ENCODE measurements at regions not wholly inside any gene's neighbourhood (a gene's known extent, or its start where the extent isn't known, plus 50 kb on each side); places are given as distances from the start of the nearest gene placed in this dataset.

DNA sequence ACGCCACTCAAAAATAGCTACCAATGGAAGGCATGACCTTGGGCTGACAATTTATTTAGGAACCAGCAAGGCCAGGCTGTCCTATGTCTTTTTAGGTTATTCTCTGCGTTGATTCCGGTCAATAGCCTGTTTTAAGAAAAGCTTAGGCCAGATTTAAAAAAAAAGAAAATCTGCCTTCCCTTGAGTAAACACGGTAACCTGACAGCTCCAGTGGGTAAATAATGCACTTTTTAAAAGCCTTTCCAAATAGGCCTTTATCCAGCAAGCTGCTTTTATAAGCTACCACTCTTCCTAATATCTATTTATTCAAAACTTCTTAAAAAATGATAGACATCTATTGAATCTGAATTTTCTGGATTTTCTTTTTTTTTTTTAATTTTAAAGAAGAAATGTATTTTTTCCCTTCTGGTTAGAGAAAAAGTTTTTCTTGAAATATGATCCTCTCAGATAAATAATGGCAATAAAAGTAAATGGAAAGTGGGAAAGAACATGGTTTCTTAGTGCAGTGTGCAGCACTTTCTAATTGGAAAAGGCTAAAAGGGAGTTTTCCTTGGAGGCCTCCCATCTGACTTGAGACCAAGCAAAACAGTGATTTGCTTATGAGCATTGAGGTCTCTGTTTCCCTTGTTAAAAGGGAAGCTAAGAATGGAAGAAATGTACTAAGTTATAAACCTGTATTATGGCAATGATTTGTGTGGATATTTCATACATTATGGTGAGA is 281.0 kb upstream of the RUNX1 start:
- no peaks in the 10 kb centered on the region for H3K27me3 Mint-ChIP-seq (ENCODE audit: unreplicated experiment)
- no peaks in the 10 kb centered on the region for H3K9me3 Mint-ChIP-seq (ENCODE audit: unreplicated experiment)
- H3K36me3 Mint-ChIP-seq (ENCODE audit: low read depth, unreplicated experiment), result no peaks in the 10 kb centered on the region
- H3K27ac Mint-ChIP-seq (ENCODE audit: unreplicated experiment), result no peak overlapping the region
- no peak overlapping the region for H3K4me3 Mint-ChIP-seq (ENCODE audit: unreplicated experiment)
- TF ChIP-seq, protein P1, sequence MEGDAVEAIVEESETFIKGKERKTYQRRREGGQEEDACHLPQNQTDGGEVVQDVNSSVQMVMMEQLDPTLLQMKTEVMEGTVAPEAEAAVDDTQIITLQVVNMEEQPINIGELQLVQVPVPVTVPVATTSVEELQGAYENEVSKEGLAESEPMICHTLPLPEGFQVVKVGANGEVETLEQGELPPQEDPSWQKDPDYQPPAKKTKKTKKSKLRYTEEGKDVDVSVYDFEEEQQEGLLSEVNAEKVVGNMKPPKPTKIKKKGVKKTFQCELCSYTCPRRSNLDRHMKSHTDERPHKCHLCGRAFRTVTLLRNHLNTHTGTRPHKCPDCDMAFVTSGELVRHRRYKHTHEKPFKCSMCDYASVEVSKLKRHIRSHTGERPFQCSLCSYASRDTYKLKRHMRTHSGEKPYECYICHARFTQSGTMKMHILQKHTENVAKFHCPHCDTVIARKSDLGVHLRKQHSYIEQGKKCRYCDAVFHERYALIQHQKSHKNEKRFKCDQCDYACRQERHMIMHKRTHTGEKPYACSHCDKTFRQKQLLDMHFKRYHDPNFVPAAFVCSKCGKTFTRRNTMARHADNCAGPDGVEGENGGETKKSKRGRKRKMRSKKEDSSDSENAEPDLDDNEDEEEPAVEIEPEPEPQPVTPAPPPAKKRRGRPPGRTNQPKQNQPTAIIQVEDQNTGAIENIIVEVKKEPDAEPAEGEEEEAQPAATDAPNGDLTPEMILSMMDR (IDR thresholded peaks at IDR 0.05; ENCODE audit: unreplicated experiment), result no peak
- H3K4me1 Mint-ChIP-seq (ENCODE audit: unreplicated experiment), result peaks cover 25% of the 10 kb centered on the region
- no peak for DNase-seq (ENCODE audit: low spot score)

DNA sequence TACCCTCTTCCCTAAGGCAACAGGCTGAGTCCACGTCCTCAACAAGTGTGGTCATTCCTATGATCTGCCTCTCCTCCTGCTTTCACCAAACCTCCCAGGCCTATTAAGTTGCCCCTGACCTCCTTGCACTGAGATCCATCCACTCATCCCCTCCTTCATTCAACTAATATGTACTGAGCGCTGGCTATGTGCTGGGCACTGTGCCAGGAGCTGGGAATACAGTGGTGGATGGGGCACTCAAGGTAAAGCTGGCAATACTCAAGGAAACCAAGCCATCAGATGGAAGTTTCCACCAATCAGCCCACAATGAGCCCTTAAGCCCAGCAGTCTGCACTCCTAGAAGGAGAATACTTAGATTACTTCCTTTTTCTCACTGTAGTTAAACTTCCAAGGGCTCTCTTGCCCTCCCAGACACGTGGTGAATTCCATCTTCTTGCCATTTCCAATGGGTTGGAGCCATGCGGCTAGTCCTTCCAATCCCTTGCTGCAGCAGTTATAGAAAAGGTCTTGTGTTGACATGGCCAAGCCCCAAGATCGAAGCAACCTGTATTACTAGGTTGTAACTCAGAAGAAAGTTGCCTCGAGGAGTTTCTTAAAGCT is 279.9 kb upstream of the RUNX1 start:
- no peaks in the 10 kb centered on the region for H3K27me3 Mint-ChIP-seq (ENCODE audit: unreplicated experiment)
- no peak for DNase-seq (ENCODE audit: low spot score)
- no peak overlapping the region for H3K27ac Mint-ChIP-seq (ENCODE audit: unreplicated experiment)
- H3K4me3 Mint-ChIP-seq (ENCODE audit: unreplicated experiment), result no peak overlapping the region
- H3K36me3 Mint-ChIP-seq (ENCODE audit: low read depth, unreplicated experiment), result no peaks in the 10 kb centered on the region
- no peaks in the 10 kb centered on the region for H3K9me3 Mint-ChIP-seq (ENCODE audit: unreplicated experiment)
- TF ChIP-seq, protein P1 (IDR thresholded peaks at IDR 0.05; ENCODE audit: unreplicated experiment), result no peak
- H3K4me1 Mint-ChIP-seq (ENCODE audit: unreplicated experiment), result peaks cover 25% of the 10 kb centered on the region

DNA sequence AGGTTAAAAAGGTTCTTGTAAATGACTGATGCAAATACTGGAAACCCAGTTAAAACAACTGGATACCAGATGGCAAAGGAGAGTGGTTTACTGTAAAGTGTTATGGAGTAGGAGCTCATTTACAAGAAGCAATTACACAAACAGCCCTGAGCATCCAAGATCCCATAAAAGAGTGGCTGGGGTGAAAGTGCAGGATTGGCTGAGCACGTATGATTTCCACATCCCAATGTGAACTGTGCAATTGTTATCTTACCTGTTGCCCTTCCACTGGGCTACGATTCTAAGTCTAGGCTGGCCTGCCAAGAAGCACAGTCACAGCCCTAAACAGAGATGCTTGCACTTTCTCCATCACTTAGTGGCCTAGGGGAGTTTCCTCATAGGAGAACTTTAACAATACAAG is 277.6 kb upstream of the RUNX1 start:
- Mint-ChIP-seq H3K4me1 (ENCODE audit: unreplicated experiment) (peaks cover 10% of the 10 kb centered on the region), H3K27me3 (ENCODE audit: unreplicated experiment) (no peaks in the 10 kb centered on the region), H3K4me3 (ENCODE audit: unreplicated experiment) (no peak overlapping the region), H3K36me3 (ENCODE audit: low read depth, unreplicated experiment) (no peaks in the 10 kb centered on the region), H3K9me3 (ENCODE audit: unreplicated experiment) (no peaks in the 10 kb centered on the region), H3K27ac (ENCODE audit: unreplicated experiment) (no peak overlapping the region)
- TF ChIP-seq, protein P1 (IDR thresholded peaks at IDR 0.05; ENCODE audit: unreplicated experiment), result no peak
- DNase-seq (ENCODE audit: low spot score), result no peak

DNA sequence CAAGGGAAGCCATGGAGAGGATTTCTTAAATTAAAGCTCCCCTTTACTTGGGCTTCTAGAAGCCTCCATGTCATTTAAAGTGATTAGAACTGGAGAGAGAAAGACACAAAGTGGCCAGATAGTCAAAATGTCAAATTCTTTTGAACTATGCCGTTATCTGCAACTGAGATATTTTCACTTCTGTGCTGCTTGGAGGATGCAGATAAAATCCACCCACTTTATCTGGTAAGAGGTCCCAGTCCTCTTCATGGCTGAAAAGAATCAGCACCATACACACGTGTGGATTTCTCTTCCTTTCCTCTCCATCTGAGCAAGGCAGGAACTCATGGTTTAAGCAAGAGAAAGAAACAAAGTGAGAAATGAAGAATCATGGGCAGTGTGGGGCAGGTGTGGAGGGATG is 276.9 kb upstream of the RUNX1 start:
- TF ChIP-seq, protein P1 (IDR thresholded peaks at IDR 0.05; ENCODE audit: unreplicated experiment), result no peak
- H3K9me3 Mint-ChIP-seq (ENCODE audit: unreplicated experiment), result no peaks in the 10 kb centered on the region
- no peak overlapping the region for H3K27ac Mint-ChIP-seq (ENCODE audit: unreplicated experiment)
- no peak overlapping the region for H3K4me3 Mint-ChIP-seq (ENCODE audit: unreplicated experiment)
- no peak for DNase-seq (ENCODE audit: low spot score)
- no peaks in the 10 kb centered on the region for H3K27me3 Mint-ChIP-seq (ENCODE audit: unreplicated experiment)
- H3K36me3 Mint-ChIP-seq (ENCODE audit: low read depth, unreplicated experiment), result no peaks in the 10 kb centered on the region
- peaks cover 11% of the 10 kb centered on the region for H3K4me1 Mint-ChIP-seq (ENCODE audit: unreplicated experiment)

Measured in endothelial cell (in vitro differentiated cells).